Mesendoderm (in vitro differentiated cells): ENCODE measurements at regions not wholly inside any gene's neighbourhood (a gene's known extent, or its start where the extent isn't known, plus 50 kb on each side); places are given as distances from the start of the nearest gene placed in this dataset.

Experiments
- DNase-seq: peaks from one replicate; pipeline ENCODE4 v3.0.0; 2013
- H2AK5ac ChIP-seq: 2 replicates; pipeline ENCODE4 v1.6.1; 2013; ENCODE audit warnings: low read length, inconsistent platforms
- H2BK120ac ChIP-seq: 2 replicates; pipeline ENCODE4 v1.6.1; 2013; ENCODE audit warnings: low read depth, mild to moderate bottlenecking, low read length, moderate library complexity, mixed read lengths
- H2BK15ac ChIP-seq: replicated peaks from 2 replicates; pipeline ENCODE4 v1.6.1; 2013; ENCODE audit warnings: low read depth, mild to moderate bottlenecking, moderate library complexity
- H2BK5ac ChIP-seq: 2 replicates; pipeline ENCODE4 v1.6.1; 2013; ENCODE audit warnings: low read length, inconsistent platforms
- H3K18ac ChIP-seq: 2 replicates; pipeline ENCODE4 v1.6.1; 2013; ENCODE audit warnings: mild to moderate bottlenecking, low read length, mixed read lengths
- H3K23ac ChIP-seq: one replicate; pipeline ENCODE4 v1.6.1; 2013; ENCODE audit warnings: low read length
- H3K27ac ChIP-seq: 2 replicates; pipeline ENCODE4 v1.5.1; 2013; ENCODE audit warnings: low read depth, mild to moderate bottlenecking, inconsistent platforms, low read length, moderate library complexity
- H3K27me3 ChIP-seq: 2 replicates; pipeline ENCODE4 v1.6.1; 2013; ENCODE audit warnings: low read length, control low read depth, mild to moderate bottlenecking, inconsistent platforms; ENCODE audit not compliant: insufficient read depth, poor library complexity
- H3K36me3 ChIP-seq: 2 replicates; pipeline ENCODE4 v1.6.1; 2013; ENCODE audit warnings: low read length, inconsistent platforms; ENCODE audit not compliant: control insufficient read depth, insufficient read depth
- H3K4ac ChIP-seq: one replicate; pipeline ENCODE4 v1.6.1; 2013; ENCODE audit warnings: low read depth, mild to moderate bottlenecking, low read length, moderate library complexity
- H3K4me1 ChIP-seq: 2 replicates; pipeline ENCODE4 v1.6.1; 2013; ENCODE audit warnings: low read depth, low read length, inconsistent platforms; ENCODE audit not compliant: control insufficient read depth
- H3K4me2 ChIP-seq: 2 replicates; pipeline ENCODE4 v1.6.1; 2013; ENCODE audit warnings: low read length
- H3K4me3 ChIP-seq: 2 replicates; pipeline ENCODE4 v1.5.1; 2013; ENCODE audit warnings: mild to moderate bottlenecking, low read length
- H3K56ac ChIP-seq: one replicate; pipeline ENCODE4 v1.6.1; 2013; ENCODE audit warnings: low read length
- H3K79me1 ChIP-seq: 2 replicates; pipeline ENCODE4 v1.6.1; 2013; ENCODE audit warnings: low read length, inconsistent platforms
- H3K79me2 ChIP-seq: 2 replicates; pipeline ENCODE4 v1.6.1; 2013; ENCODE audit warnings: mild to moderate bottlenecking, low read length; ENCODE audit not compliant: control insufficient read depth, insufficient read depth
- H3K9ac ChIP-seq: 2 replicates; pipeline ENCODE4 v1.6.1; 2013; ENCODE audit warnings: low read length, inconsistent platforms
- H4K5ac ChIP-seq: one replicate; pipeline ENCODE4 v1.6.1; 2013; ENCODE audit warnings: low read length
- H4K8ac ChIP-seq: one replicate; pipeline ENCODE4 v1.6.1; 2013; ENCODE audit warnings: low read depth, mild to moderate bottlenecking, control low read depth, low read length, moderate library complexity
- WGBS: extraction: QIAGEN DNeasy Blood & Tissue Kit; methylation state at CpG from one replicate; pipeline ENCODE4 v1.1.7; 2013; ENCODE audit warnings: low lambda C conversion rate, missing lambda C conversion rate; ENCODE audit not compliant: insufficient coverage; ENCODE audit errors: extremely low coverage; 5-methylcytosine and 5-hydroxymethylcytosine counted together

GRCh38 chr12:105570944-105571343 is 240.5 kb downstream of the C12orf75 start:
- Histone ChIP-seq H4K5ac (no peak overlapping the region), H3K27ac (no peak overlapping the region), H3K4me3 (no peak overlapping the region), H2BK15ac (no peak overlapping the region), H3K79me2 (no peaks in the 10 kb centered on the region), H3K27me3 (no peaks in the 10 kb centered on the region), H2AK5ac (no peak overlapping the region), H2BK120ac (no peak overlapping the region), H3K18ac (no peak overlapping the region), H3K4me1 (no peaks in the 10 kb centered on the region), H4K8ac (no peak overlapping the region), H3K4me2 (no peak overlapping the region), H2BK5ac (no peak overlapping the region), H3K36me3 (no peaks in the 10 kb centered on the region), H3K4ac (no peak overlapping the region), H3K56ac (no peak overlapping the region), H3K23ac (no peak overlapping the region), H3K9ac (no peak overlapping the region), H3K79me1 (no peaks in the 10 kb centered on the region)
- no CpG with 5 or more reads among the region's 4 CpGs for WGBS
- DNase-seq = no peak

- H3K18ac ChIP-seq = no peak overlapping the region
- no peak overlapping the region for H2BK5ac ChIP-seq
- H3K4me3 ChIP-seq = no peak overlapping the region
- no peak overlapping the region for H3K9ac ChIP-seq
- H3K23ac ChIP-seq = no peak overlapping the region
- WGBS = no CpG with 5 or more reads among the region's 3 CpGs
- H2BK15ac ChIP-seq = no peak overlapping the region
- no peak overlapping the region for H3K4me2 ChIP-seq
- DNase-seq = no peak
- H2AK5ac ChIP-seq = no peak overlapping the region
- no peak overlapping the region for H3K4ac ChIP-seq
- H4K5ac ChIP-seq = no peak overlapping the region
- H3K79me2 ChIP-seq = no peaks in the 10 kb centered on the region
- H3K27me3 ChIP-seq = no peaks in the 10 kb centered on the region
- H2BK120ac ChIP-seq = no peak overlapping the region
- no peak overlapping the region for H3K27ac ChIP-seq
- H3K4me1 ChIP-seq = no peaks in the 10 kb centered on the region
- no peaks in the 10 kb centered on the region for H3K79me1 ChIP-seq
- no peaks in the 10 kb centered on the region for H3K36me3 ChIP-seq
- no peak overlapping the region for H3K56ac ChIP-seq
- H4K8ac ChIP-seq = no peak overlapping the region
Measured at GRCh38 chr12:105573574-105573973, 243.1 kb downstream of the C12orf75 start.

GRCh38 chr12:105574056-105574715 is 243.7 kb downstream of the C12orf75 start:
- no CpG with 5 or more reads among the region's 5 CpGs for WGBS

GRCh38 chr12:105575235-105575634 is 244.7 kb downstream of the C12orf75 start:
- no peaks in the 10 kb centered on the region for H3K4me1 ChIP-seq
- no peak overlapping the region for H3K4me3 ChIP-seq
- H3K9ac ChIP-seq = no peak overlapping the region
- H2BK5ac ChIP-seq = no peak overlapping the region
- no peak overlapping the region for H3K4me2 ChIP-seq
- WGBS = no CpG with 5 or more reads among the region's 2 CpGs
- no peak overlapping the region for H3K4ac ChIP-seq
- no peak overlapping the region for H4K8ac ChIP-seq
- H2AK5ac ChIP-seq = no peak overlapping the region
- no peak overlapping the region for H3K18ac ChIP-seq
- H2BK15ac ChIP-seq = no peak overlapping the region
- H4K5ac ChIP-seq = no peak overlapping the region
- no peak overlapping the region for H3K56ac ChIP-seq
- no peaks in the 10 kb centered on the region for H3K27me3 ChIP-seq
- no peak for DNase-seq
- no peaks in the 10 kb centered on the region for H3K36me3 ChIP-seq
- H3K79me2 ChIP-seq = no peaks in the 10 kb centered on the region
- no peaks in the 10 kb centered on the region for H3K79me1 ChIP-seq
- no peak overlapping the region for H3K23ac ChIP-seq
- H2BK120ac ChIP-seq = no peak overlapping the region
- no peak overlapping the region for H3K27ac ChIP-seq

More at GRCh38 chr12:105574056-105574715, 243.7 kb downstream of the C12orf75 start:
- no peak overlapping the region for H3K4ac ChIP-seq
- no peak overlapping the region for H3K56ac ChIP-seq
- H3K79me2 ChIP-seq = no peaks in the 10 kb centered on the region
- H3K27ac ChIP-seq = no peak overlapping the region
- no peak overlapping the region for H4K8ac ChIP-seq
- no peak overlapping the region for H2BK15ac ChIP-seq
- H3K23ac ChIP-seq = no peak overlapping the region
- H3K79me1 ChIP-seq = no peaks in the 10 kb centered on the region
- no peak overlapping the region for H2BK120ac ChIP-seq
- no peak overlapping the region for H3K9ac ChIP-seq
- no peaks in the 10 kb centered on the region for H3K4me1 ChIP-seq
- H2BK5ac ChIP-seq = no peak overlapping the region
- H3K27me3 ChIP-seq = no peaks in the 10 kb centered on the region
- H3K4me2 ChIP-seq = no peak overlapping the region
- no peak overlapping the region for H2AK5ac ChIP-seq
- no peak overlapping the region for H3K18ac ChIP-seq
- H3K36me3 ChIP-seq = no peaks in the 10 kb centered on the region
- H3K4me3 ChIP-seq = no peak overlapping the region
- H4K5ac ChIP-seq = no peak overlapping the region
- DNase-seq = no peak

- Histone ChIP-seq H3K4ac (no peak overlapping the region), H2BK120ac (no peak overlapping the region), H3K79me1 (no peaks in the 10 kb centered on the region), H3K36me3 (no peaks in the 10 kb centered on the region), H2BK15ac (no peak overlapping the region), H3K27ac (no peak overlapping the region), H3K27me3 (no peaks in the 10 kb centered on the region), H2AK5ac (no peak overlapping the region), H3K4me1 (no peaks in the 10 kb centered on the region), H3K23ac (no peak overlapping the region), H4K8ac (no peak overlapping the region), H2BK5ac (no peak overlapping the region), H3K4me3 (no peak overlapping the region), H3K9ac (no peak overlapping the region), H3K79me2 (no peaks in the 10 kb centered on the region), H3K56ac (no peak overlapping the region), H4K5ac (no peak overlapping the region), H3K4me2 (no peak overlapping the region), H3K18ac (no peak overlapping the region)
- no peak for DNase-seq
- no CpG with 5 or more reads among the region's 2 CpGs for WGBS
Measured at GRCh38 chr12:105576261-105576660, 245.8 kb downstream of the C12orf75 start.

GRCh38 chr12:105580821-105581352 is 250.4 kb downstream of the C12orf75 start:
- no peak overlapping the region for H3K27ac ChIP-seq
- H3K4me2 ChIP-seq = no peak overlapping the region
- no peaks in the 10 kb centered on the region for H3K4me1 ChIP-seq
- H3K4ac ChIP-seq = no peak overlapping the region
- H2BK15ac ChIP-seq = no peak overlapping the region
- H3K79me1 ChIP-seq = no peaks in the 10 kb centered on the region
- WGBS = no CpG with 5 or more reads among the region's 5 CpGs
- H3K23ac ChIP-seq = no peak overlapping the region
- no peak overlapping the region for H4K5ac ChIP-seq
- no peaks in the 10 kb centered on the region for H3K27me3 ChIP-seq
- H3K18ac ChIP-seq = no peak overlapping the region
- no peaks in the 10 kb centered on the region for H3K36me3 ChIP-seq
- no peak overlapping the region for H2AK5ac ChIP-seq
- no peak overlapping the region for H3K4me3 ChIP-seq
- no peak overlapping the region for H3K9ac ChIP-seq
- no peak overlapping the region for H4K8ac ChIP-seq
- H2BK120ac ChIP-seq = no peak overlapping the region
- no peak overlapping the region for H2BK5ac ChIP-seq
- H3K56ac ChIP-seq = no peak overlapping the region
- DNase-seq = peak; percentile 51
- no peaks in the 10 kb centered on the region for H3K79me2 ChIP-seq
